HG02642 (cell line): ENCODE measurements at regions not wholly inside any gene's neighbourhood (a gene's known extent, or its start where the extent isn't known, plus 50 kb on each side); places are given as distances from the start of the nearest gene placed in this dataset.
A peak's percentile ranks its signal among the peaks of the same experiment; 100 is the strongest.

Experiments used
- ATAC-seq: cut with Tn5 transposase; IDR thresholded peaks from one replicate; pipeline ENCODE4 v1.9.1; 2021; ENCODE audit warnings: mild to moderate bottlenecking; ENCODE audit not compliant: unreplicated experiment, poor library complexity

- no peak for ATAC-seq
These were observed 153.4 kb upstream of the QRFPR start for GRCh38 chr4:121534187-121534586.

- ATAC-seq, result no peak
These were observed 145.7 kb upstream of the QRFPR start for GRCh38 chr4:121526509-121526908.

GRCh38 chr4:121519236-121519838, 138.5 kb upstream of the QRFPR start:
- no peak for ATAC-seq

- ATAC-seq, result no peak
These were observed 136.4 kb upstream of the QRFPR start for GRCh38 chr4:121517241-121517640.

- no peak for ATAC-seq
These were observed 133.6 kb upstream of the QRFPR start for GRCh38 chr4:121514443-121514842.

- ATAC-seq, result peak; percentile 84
These were observed 129.6 kb upstream of the QRFPR start for GRCh38 chr4:121510341-121510874.

- peak; percentile 7 for ATAC-seq
These were observed 104.5 kb upstream of the QRFPR start for GRCh38 chr4:121485190-121485804.

- ATAC-seq, result peak; percentile 89
These were observed 103.8 kb upstream of the QRFPR start for GRCh38 chr4:121484633-121485032.

- ATAC-seq, result no peak
These were observed 99.0 kb upstream of the QRFPR start for GRCh38 chr4:121479808-121480207.

- ATAC-seq, result no peak
These were observed 96.7 kb upstream of the QRFPR start for GRCh38 chr4:121477480-121477879.

GRCh38 chr4:121477079-121477478, 96.3 kb upstream of the QRFPR start:
- ATAC-seq, result no peak

- ATAC-seq, result no peak
These were observed 92.3 kb upstream of the QRFPR start for GRCh38 chr4:121472937-121473721.

GRCh38 chr4:121464854-121465253, 84.0 kb upstream of the QRFPR start:
- ATAC-seq, result no peak

GRCh38 chr4:121462660-121463261, 81.9 kb upstream of the QRFPR start:
- ATAC-seq, result peak; percentile 89

- ATAC-seq, result no peak
These were observed 78.2 kb upstream of the QRFPR start for GRCh38 chr4:121459026-121459425.

- no peak for ATAC-seq
These were observed 76.6 kb upstream of the QRFPR start for GRCh38 chr4:121457278-121457875.

GRCh38 chr4:121455285-121455684, 74.5 kb upstream of the QRFPR start:
- ATAC-seq, result no peak

GRCh38 chr4:121454251-121454979, 73.6 kb upstream of the QRFPR start:
- no peak for ATAC-seq

- ATAC-seq, result no peak
These were observed 70.5 kb upstream of the QRFPR start for GRCh38 chr4:121451310-121451709.

GRCh38 chr4:121449416-121449815, 68.6 kb upstream of the QRFPR start:
- no peak for ATAC-seq
